ENCODE measurements at regions not wholly inside any gene's neighbourhood (a gene's known extent, or its start where the extent isn't known, plus 50 kb on each side); places are given as distances from the start of the nearest gene placed in this dataset.
A peak's percentile ranks its signal among the peaks of the same experiment; 100 is the strongest.

DNA sequence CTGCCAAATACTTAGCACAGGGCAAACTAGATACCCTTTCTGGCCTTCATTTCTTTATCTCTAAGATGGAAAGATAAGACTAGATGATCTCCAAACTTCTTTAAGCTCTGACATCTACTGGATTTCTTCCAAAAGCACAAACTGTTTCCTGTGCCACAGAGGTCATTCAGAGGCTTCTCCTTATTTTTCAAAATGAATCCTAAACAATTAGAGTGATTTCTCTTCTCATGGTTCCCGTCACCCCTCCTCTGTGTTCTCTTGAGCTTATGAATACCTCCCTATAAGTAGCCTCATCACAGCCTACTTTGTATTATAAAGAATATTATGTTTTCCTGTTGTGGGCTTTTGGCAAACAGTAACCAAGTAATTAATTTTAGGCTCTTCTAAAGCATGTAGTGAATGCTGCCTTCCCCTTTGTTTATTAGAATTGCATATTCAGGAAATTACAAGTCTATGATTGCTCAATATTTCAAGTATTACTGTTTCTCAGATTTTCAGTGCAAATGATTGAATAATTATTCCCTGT is 179.5 kb downstream of the REEP3 start:
- Mint-ChIP-seq H3K27me3 (ENCODE audit: insufficient read depth, low read depth) (no peaks in the 10 kb centered on the region), H3K9me3 (peaks cover 2% of the 10 kb centered on the region), H3K4me1 (no peaks in the 10 kb centered on the region), H3K27ac (no peak overlapping the region), H3K4me3 (no peak overlapping the region), H3K36me3 (peaks cover 2% of the 10 kb centered on the region)
- no peak overlapping the region for H3K27ac ChIP-seq
- H3K79me2 ChIP-seq (ENCODE audit: low read depth) = no peaks in the 10 kb centered on the region
- no peaks in the 10 kb centered on the region for H3K36me3 ChIP-seq
- DNase-seq (ENCODE audit: low spot score) = no peak
- no peaks in the 10 kb centered on the region for H4K20me1 ChIP-seq (ENCODE audit: low read depth)
- no peaks in the 10 kb centered on the region for H3F3A ChIP-seq (ENCODE audit: low read depth)
- H3K4me3 ChIP-seq = no peak overlapping the region
- H3K4me1 ChIP-seq = no peaks in the 10 kb centered on the region
- H2AFZ ChIP-seq (replicated peaks) = peak overlapping the region; percentile 85
- H3K9me3 ChIP-seq (ENCODE audit: low read depth) = no peaks in the 10 kb centered on the region
- no peak for TF ChIP-seq EZH2 (IDR thresholded peaks at IDR 0.05)
- no peaks in the 10 kb centered on the region for H3K27me3 ChIP-seq
- no peak overlapping the region for H3K4me2 ChIP-seq
- H3K9ac ChIP-seq = no peak overlapping the region

DNA sequence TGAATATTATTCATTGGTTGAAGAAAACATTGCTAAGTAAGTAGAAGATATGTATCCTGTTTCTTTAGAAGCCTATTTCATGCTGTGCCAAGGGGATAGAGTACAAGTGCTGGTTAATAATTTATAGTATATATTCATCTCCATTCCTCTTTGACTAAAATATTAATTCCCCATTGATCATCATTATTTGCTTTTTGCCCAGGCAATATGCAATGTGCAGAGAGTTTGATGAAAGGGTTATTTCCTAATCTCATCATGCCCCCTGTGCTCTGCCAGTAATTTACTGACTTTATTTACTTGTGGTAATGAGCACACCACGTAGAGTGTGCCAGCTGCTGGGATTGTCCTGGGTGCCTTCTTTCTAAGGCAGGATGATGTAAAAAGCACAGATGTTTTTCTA is 180.9 kb downstream of the REEP3 start:
- no peaks in the 10 kb centered on the region for H3K36me3 ChIP-seq
- no peak for DNase-seq (ENCODE audit: low spot score)

DNA sequence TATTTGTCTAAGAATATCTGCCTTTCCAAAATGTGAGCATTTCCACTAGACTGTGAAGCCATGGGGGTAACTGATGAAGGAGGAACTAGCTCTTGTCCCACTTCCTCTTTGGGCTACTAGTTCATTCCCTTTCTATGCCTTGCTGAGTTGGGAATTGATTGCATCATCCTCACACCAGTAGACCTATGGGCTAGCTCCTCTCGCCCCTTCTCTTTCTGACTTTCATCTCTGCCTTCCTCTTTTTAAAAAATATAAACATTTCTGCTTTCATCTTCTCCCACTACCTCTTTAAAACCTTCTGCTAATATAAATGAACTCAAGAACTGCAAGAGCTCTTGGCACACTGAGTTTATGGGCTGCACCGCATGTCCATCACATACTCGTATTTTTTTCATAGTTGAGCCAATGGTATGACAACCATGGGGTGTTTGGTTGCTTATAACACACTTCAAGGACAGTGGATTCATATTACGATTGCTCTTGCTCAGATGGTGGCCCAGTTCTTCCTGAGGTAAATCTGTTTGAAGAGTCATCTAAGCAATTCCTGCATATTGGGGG is 182.0 kb downstream of the REEP3 start:
- peaks cover 4% of the 10 kb centered on the region for H3K9me3 Mint-ChIP-seq
- TF ChIP-seq EZH2phosphoT487 (IDR thresholded peaks at IDR 0.05) (no peak), EZH2 (IDR thresholded peaks at IDR 0.05) (no peak)
- TF ChIP-seq, protein P1, sequence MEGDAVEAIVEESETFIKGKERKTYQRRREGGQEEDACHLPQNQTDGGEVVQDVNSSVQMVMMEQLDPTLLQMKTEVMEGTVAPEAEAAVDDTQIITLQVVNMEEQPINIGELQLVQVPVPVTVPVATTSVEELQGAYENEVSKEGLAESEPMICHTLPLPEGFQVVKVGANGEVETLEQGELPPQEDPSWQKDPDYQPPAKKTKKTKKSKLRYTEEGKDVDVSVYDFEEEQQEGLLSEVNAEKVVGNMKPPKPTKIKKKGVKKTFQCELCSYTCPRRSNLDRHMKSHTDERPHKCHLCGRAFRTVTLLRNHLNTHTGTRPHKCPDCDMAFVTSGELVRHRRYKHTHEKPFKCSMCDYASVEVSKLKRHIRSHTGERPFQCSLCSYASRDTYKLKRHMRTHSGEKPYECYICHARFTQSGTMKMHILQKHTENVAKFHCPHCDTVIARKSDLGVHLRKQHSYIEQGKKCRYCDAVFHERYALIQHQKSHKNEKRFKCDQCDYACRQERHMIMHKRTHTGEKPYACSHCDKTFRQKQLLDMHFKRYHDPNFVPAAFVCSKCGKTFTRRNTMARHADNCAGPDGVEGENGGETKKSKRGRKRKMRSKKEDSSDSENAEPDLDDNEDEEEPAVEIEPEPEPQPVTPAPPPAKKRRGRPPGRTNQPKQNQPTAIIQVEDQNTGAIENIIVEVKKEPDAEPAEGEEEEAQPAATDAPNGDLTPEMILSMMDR (IDR thresholded peaks at IDR 0.05) = no peak
- Histone ChIP-seq H3F3A (ENCODE audit: low read depth) (no peaks in the 10 kb centered on the region), H3K36me3 (no peaks in the 10 kb centered on the region), H3K4me2 (no peak overlapping the region), H3K27ac (no peak overlapping the region), H3K4me1 (no peaks in the 10 kb centered on the region), H3K9me3 (ENCODE audit: low read depth) (no peaks in the 10 kb centered on the region), H3K27me3 (no peaks in the 10 kb centered on the region), H3K79me2 (ENCODE audit: low read depth) (no peaks in the 10 kb centered on the region), H2AFZ (replicated peaks) (peak overlapping the region; percentile 48), H4K20me1 (ENCODE audit: low read depth) (no peaks in the 10 kb centered on the region), H3K9ac (no peak overlapping the region), H3K4me3 (no peak overlapping the region)
- no peak overlapping the region for H3K27ac Mint-ChIP-seq
- peaks cover 2% of the 10 kb centered on the region for H3K36me3 Mint-ChIP-seq
- no peak for DNase-seq (ENCODE audit: low spot score)
- H3K27me3 Mint-ChIP-seq (ENCODE audit: insufficient read depth, low read depth) = no peaks in the 10 kb centered on the region
- no peak overlapping the region for H3K4me3 Mint-ChIP-seq
- peaks cover 3% of the 10 kb centered on the region for H3K4me1 Mint-ChIP-seq

More for the DNA sequence above, 180.9 kb downstream of the REEP3 start:
- no peak overlapping the region for H3K27ac Mint-ChIP-seq
- no peak overlapping the region for H3K9ac ChIP-seq
- peaks cover 4% of the 10 kb centered on the region for H3K9me3 Mint-ChIP-seq
- H3K4me2 ChIP-seq = no peak overlapping the region
- no peaks in the 10 kb centered on the region for H3K4me1 Mint-ChIP-seq
- H3K4me1 ChIP-seq = no peaks in the 10 kb centered on the region
- H3K4me3 ChIP-seq = no peak overlapping the region
- H3K27me3 ChIP-seq = no peaks in the 10 kb centered on the region
- no peak overlapping the region for H3K4me3 Mint-ChIP-seq
- no peak overlapping the region for H2AFZ ChIP-seq (replicated peaks)
- H3K79me2 ChIP-seq (ENCODE audit: low read depth) = no peaks in the 10 kb centered on the region
- no peak overlapping the region for H3K27ac ChIP-seq
- TF ChIP-seq, protein P1 (IDR thresholded peaks at IDR 0.05) = no peak
- H3K9me3 ChIP-seq (ENCODE audit: low read depth) = no peaks in the 10 kb centered on the region
- no peaks in the 10 kb centered on the region for H3F3A ChIP-seq (ENCODE audit: low read depth)
- H3K27me3 Mint-ChIP-seq (ENCODE audit: insufficient read depth, low read depth) = no peaks in the 10 kb centered on the region
- peaks cover 2% of the 10 kb centered on the region for H3K36me3 Mint-ChIP-seq
- H4K20me1 ChIP-seq (ENCODE audit: low read depth) = no peaks in the 10 kb centered on the region

DNA sequence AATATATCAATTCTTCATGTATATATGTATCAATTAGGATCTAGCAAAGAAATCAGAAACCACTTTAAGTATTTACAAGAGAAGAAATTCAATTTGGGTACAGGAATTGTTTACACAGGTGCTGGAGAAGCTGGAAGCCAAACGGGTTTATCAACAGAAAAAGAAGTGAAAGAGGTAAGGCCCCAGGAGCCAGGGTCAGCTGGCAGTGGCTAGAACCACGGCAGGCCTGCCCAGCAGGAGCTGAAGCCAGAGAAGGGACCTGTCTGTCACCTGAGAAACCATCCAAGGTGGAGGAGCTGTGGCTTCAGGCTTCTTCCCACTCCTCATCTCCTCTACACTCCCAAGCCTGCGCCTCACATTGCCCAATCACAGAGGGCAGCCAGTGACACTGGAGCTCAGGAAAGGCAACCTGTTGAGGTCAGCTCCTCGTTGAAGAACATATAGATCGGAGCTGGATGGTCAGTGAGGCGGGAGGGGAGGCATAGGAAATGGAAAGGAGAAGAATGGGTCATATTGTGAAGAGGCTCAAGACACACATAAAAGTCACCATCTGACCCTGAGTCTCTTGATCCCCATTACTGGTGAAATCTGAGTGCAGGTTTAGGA is 182.6 kb downstream of the REEP3 start:
- no peaks in the 10 kb centered on the region for H3F3A ChIP-seq (ENCODE audit: low read depth)
- H4K20me1 ChIP-seq (ENCODE audit: low read depth) = no peaks in the 10 kb centered on the region
- H3K9me3 Mint-ChIP-seq = peaks cover 4% of the 10 kb centered on the region
- no peak for DNase-seq (ENCODE audit: low spot score)
- no peaks in the 10 kb centered on the region for H3K79me2 ChIP-seq (ENCODE audit: low read depth)
- no peaks in the 10 kb centered on the region for H3K9me3 ChIP-seq (ENCODE audit: low read depth)
- no peaks in the 10 kb centered on the region for H3K4me1 ChIP-seq
- H3K36me3 ChIP-seq = no peaks in the 10 kb centered on the region
- H3K4me2 ChIP-seq = no peak overlapping the region
- H3K27ac Mint-ChIP-seq = peak overlapping the region; percentile 9
- no peak overlapping the region for H3K4me3 ChIP-seq
- H2AFZ ChIP-seq (replicated peaks) = peak overlapping the region; percentile 27
- peaks cover 3% of the 10 kb centered on the region for H3K4me1 Mint-ChIP-seq
- no peak overlapping the region for H3K27ac ChIP-seq
- H3K4me3 Mint-ChIP-seq = no peak overlapping the region
- peaks cover 2% of the 10 kb centered on the region for H3K36me3 Mint-ChIP-seq
- H3K9ac ChIP-seq = no peak overlapping the region
- peaks cover 3% of the 10 kb centered on the region for H3K27me3 Mint-ChIP-seq (ENCODE audit: insufficient read depth, low read depth)
- TF ChIP-seq EZH2phosphoT487 (IDR thresholded peaks at IDR 0.05) (no peak), EZH2 (IDR thresholded peaks at IDR 0.05) (no peak)
- TF ChIP-seq, protein P1 (IDR thresholded peaks at IDR 0.05) = no peak
- no peaks in the 10 kb centered on the region for H3K27me3 ChIP-seq

All from neural progenitor cell (in vitro differentiated cells).